Heart left ventricle (tissue), 16 donors: ENCODE measurements at regions not wholly inside any gene's neighbourhood (a gene's known extent, or its start where the extent isn't known, plus 50 kb on each side); places are given as distances from the start of the nearest gene placed in this dataset.
A peak's percentile ranks its signal among the peaks of the same experiment; 100 is the strongest.

Experiments
- ATAC-seq, 4 donors: fragments of 200-7000 bp; cut with Tn5 transposase; one replicate each; pipeline ENCODE4 v1.9.1; 2020 to 2022; ENCODE audit warnings: moderate library complexity in 4 of 4, mild to moderate bottlenecking in 3 of 4, moderate number of reproducible peaks in 1 of 4
- DNase-seq, 5 donors: peaks; one replicate each; pipeline ENCODE4 v3.0.0-alpha.2; 2020
- H3K27ac ChIP-seq, 12 donors: fragments of 200-600 bp; sonication (generic) in 4 of 12; one replicate each; pipeline versions ENCODE4 v1.5.0 to v1.8.0; 2016 to 2022; ENCODE audit warnings: mild to moderate bottlenecking in 2 of 12
- H3K27me3 ChIP-seq, 9 donors: fragments of 200-600 bp; sonication (generic) in 2 of 9; one replicate each; pipeline versions ENCODE4 v1.5.1 to v1.8.0; 2016 to 2022; ENCODE audit warnings: mild to moderate bottlenecking in 3 of 9
- H3K36me3 ChIP-seq, 9 donors: fragments of 200-600 bp; sonication (generic) in 2 of 9; one replicate each; pipeline versions ENCODE4 v1.5.0 to v1.8.0; 2018 to 2022; ENCODE audit warnings: mild to moderate bottlenecking in 2 of 9
- H3K4me1 ChIP-seq, 12 donors: fragments of 200-600 bp; sonication (generic) in 4 of 12; one replicate each; pipeline versions ENCODE4 v1.5.0 to v1.8.0; 2016 to 2022; ENCODE audit warnings: mild to moderate bottlenecking in 3 of 12
- H3K4me3 ChIP-seq, 12 donors: fragments of 200-600 bp; sonication (generic) in 4 of 12; one replicate each; pipeline versions ENCODE4 v1.5.0 to v1.8.0; 2017 to 2022; ENCODE audit warnings: mild to moderate bottlenecking in 9 of 12, moderate library complexity in 4 of 12
- H3K9me3 ChIP-seq, 12 donors: fragments of 200-600 bp; sonication (generic) in 4 of 12; one replicate each; pipeline versions ENCODE4 v1.5.0 to v1.8.0; 2016 to 2022; ENCODE audit warnings: mild to moderate bottlenecking in 1 of 12
- POLR2A ChIP-seq, 2 donors: fragments of 450-650 bp; IDR thresholded peaks; one replicate each; pipeline ENCODE4 v1.6.1; 2017; ENCODE audit warnings: antibody characterized with exemption in 2 of 2, mild to moderate bottlenecking in 2 of 2, moderate library complexity in 2 of 2
- WGBS, 4 donors: extraction: QIAGEN DNeasy Blood & Tissue Kit in 2 of 4; methylation state at CpG; one replicate each; pipeline versions ENCODE4 v1.1.5 to v1.1.7; 2013 to 2018; 5-methylcytosine and 5-hydroxymethylcytosine counted together
- intact Hi-C, 10 donors: fragments of 100-400 bp; cut with DNase I; formaldehyde crosslinking; loops; one replicate each; pipeline versions ENCODE4 v1.11.1 to v1.14.2; 2022
- TF ChIP-seq, protein P1 (sequence below), 12 donors: fragments of 200-600 bp; sonication (generic) in 4 of 12; IDR thresholded peaks; one replicate each; pipeline versions ENCODE4 v1.5.0 to v1.8.0; 2018 to 2022; ENCODE audit warnings: antibody characterized with exemption in 12 of 12, mild to moderate bottlenecking in 5 of 12
- donor health status: ischemic (EF 13 %, LVEDD 7.1; RV severe dilation, severe dysfunction).
- donor health status: healthy with polysubstance abuse.
- donor health status: DM: no; HTN: yes; CAD: no.
- donor health status: DM: no; HTN: no; CAD: no.
- donor health status: ischemic (EF 25% LVEDD 6.9; RV normal size, moderate dysfunction).
- donor health status: ischemic (EF 25% LVEDD 5.7; RV mildly dilated, moderate dysfunction).
- donor health status: healthy.
- donor health status: DM: yes; HTN: yes; CAD: no.
- donor health status: ischemic (EF 35%, LVEDD 5.7; RV mildly dilated, moderate dysfunction).
- donor health status: nonischemic (EF 11% LVEDD 7.7; RV severe dilation, severe dysfunction).
- donor health status: DM: yes; HTN: yes; CAD: no.
- donor health status: PGD.
- donor health status: ischemic (EF 29% LVEDD 5.4; RV normal size, mild dysfunction).
- donor health status: nonischemic (EF 23%, LVEDD 6.1; RV moderate dilation, normal function).

DNA sequence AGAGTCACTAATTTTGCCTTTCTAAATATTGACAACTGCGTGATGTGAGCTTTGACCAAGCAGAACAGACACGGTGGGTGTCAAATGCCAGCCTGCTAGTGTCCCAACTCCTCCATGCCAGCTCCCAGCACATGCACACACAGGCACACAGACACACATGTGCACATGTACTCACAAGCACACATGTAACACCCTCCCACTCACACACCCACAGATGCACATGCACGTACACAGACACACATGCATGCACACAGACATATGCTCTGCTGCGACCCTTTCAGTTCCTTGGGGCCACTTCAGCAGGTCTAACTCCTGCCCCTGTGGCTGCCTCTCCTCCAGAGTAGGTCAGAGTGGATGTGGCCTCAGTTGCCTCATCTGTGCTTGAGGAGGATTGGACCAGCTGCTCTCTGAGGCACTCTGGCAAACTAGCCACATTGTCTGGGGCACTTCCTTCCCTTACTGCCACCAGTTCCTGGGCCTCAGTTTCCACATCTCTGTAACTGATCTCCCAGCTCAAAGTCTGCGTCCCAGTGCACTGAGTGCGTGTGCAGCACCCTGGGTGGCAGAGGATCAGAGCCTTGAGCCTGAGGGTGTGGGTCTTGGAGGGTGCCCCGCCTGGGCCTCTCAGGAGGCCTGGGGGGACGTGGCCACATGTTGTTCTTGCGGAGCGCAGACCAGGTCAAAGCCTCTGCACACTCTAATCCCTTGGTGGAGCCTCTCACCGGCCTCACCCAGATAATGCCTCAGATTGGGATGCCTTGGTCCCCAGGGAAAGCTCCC, 55.0 kb upstream of the PRR23E start:
- Histone ChIP-seq H3K36me3 (no peaks in the 10 kb centered on the region), H3K4me3 (no peak overlapping the region), H3K9me3 (no peaks in the 10 kb centered on the region), H3K27ac (peak overlapping the region in 11 of 12 donors; percentile 20 to 88 (median 75)), H3K27me3 (peaks cover 0 to 18% (median 0%) of the 10 kb centered on the region in 9 donors), H3K4me1 (peaks cover 0 to 52% (median 18%) of the 10 kb centered on the region in 12 donors)
- DNase-seq (no peak), ATAC-seq (no peak)
- intact Hi-C loops: loop anchor here in 1 of 10 donors (10.0 kb wide), 1 partner anchor 153 kb away; the partner anchor contains the start of gene PLXNA1
- 69 to 87% (median 77%) methylated on average over 3 to 11 of the region's 11 CpGs for WGBS, 4 donors
- no peak for TF ChIP-seq POLR2A (IDR thresholded peaks at IDR 0.05)
- TF ChIP-seq, protein P1, sequence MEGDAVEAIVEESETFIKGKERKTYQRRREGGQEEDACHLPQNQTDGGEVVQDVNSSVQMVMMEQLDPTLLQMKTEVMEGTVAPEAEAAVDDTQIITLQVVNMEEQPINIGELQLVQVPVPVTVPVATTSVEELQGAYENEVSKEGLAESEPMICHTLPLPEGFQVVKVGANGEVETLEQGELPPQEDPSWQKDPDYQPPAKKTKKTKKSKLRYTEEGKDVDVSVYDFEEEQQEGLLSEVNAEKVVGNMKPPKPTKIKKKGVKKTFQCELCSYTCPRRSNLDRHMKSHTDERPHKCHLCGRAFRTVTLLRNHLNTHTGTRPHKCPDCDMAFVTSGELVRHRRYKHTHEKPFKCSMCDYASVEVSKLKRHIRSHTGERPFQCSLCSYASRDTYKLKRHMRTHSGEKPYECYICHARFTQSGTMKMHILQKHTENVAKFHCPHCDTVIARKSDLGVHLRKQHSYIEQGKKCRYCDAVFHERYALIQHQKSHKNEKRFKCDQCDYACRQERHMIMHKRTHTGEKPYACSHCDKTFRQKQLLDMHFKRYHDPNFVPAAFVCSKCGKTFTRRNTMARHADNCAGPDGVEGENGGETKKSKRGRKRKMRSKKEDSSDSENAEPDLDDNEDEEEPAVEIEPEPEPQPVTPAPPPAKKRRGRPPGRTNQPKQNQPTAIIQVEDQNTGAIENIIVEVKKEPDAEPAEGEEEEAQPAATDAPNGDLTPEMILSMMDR (IDR thresholded peaks at IDR 0.05): no peak

DNA sequence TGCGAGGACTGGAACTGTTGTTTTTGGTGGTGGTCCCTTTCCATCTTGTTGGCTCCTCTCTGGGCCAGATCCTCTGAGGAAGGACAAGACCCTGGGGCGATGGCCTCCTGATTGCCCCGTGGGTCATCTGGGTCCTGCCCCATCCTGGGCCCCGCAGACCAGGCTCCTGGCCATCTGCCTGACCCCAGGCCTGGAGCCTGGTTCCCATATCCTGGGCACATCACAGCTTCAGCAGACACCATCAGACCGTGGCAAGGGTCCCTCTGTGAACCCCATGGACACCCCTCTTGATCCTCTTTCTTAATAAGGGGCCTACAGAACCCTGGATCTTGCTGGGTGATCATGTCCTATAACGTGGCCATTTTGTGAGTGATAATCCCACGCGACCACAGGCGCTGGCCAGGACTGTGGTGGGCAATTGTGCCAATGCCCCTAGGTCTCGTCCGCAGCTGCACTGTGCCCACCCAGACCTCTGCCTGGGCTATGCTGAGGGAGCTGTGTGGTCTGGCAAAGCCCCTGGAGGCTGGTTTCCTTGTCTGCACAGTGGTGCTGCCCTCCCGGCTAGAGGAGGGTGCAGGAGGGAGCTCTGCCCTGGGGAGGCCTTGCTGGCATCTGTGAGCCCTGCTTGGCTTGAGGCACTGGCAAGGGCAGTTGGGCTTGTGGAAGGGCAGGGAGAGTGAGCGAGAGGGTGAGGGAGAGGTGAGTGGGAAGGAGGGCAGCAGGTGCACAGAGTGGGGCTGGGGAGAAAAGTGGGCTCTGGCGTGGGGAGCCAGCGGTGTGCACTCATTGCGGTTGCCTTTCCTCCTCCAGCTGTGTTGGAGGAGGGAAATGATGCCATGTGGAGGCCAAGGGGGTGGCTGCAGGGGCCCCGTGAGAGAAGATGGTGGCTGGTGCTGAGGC, 53.1 kb upstream of the PRR23E start:
- DNase-seq (no peak), ATAC-seq (no peak)
- TF ChIP-seq, protein P1 (IDR thresholded peaks at IDR 0.05): no peak
- no peak for TF ChIP-seq POLR2A (IDR thresholded peaks at IDR 0.05)
- Histone ChIP-seq H3K9me3 (peaks cover 0 to 2% (median 0%) of the 10 kb centered on the region in 12 donors), H3K27ac (peak overlapping the region in 2 of 12 donors; percentile 55 to 82), H3K4me1 (peaks cover 0 to 41% (median 9%) of the 10 kb centered on the region in 12 donors), H3K27me3 (peaks cover 0 to 13% (median 0%) of the 10 kb centered on the region in 9 donors), H3K36me3 (no peaks in the 10 kb centered on the region), H3K4me3 (no peak overlapping the region)
- intact Hi-C loops: loop anchor here in 1 of 10 donors (10.0 kb wide), 1 partner anchor 155 kb away; the partner anchor contains the start of gene PLXNA1
- WGBS, 4 donors: 84 to 88% (median 87%) methylated on average over 17 of the region's 17 CpGs

GRCh38 chr3:127140501-127141460, 52.1 kb upstream of the PRR23E start:
- no peak for DNase-seq
- no peak for TF ChIP-seq POLR2A (IDR thresholded peaks at IDR 0.05)
- TF ChIP-seq, protein P1 (IDR thresholded peaks at IDR 0.05): no peak
- H3K27me3 ChIP-seq: peaks cover 0 to 7% (median 0%) of the 10 kb centered on the region in 9 donors
- intact Hi-C loops: no loop called here
- peaks cover 0 to 32% (median 1%) of the 10 kb centered on the region in 12 donors for H3K4me1 ChIP-seq
- WGBS, 4 donors: 82 to 87% (median 87%) methylated on average over 11 to 18 of the region's 18 CpGs
- no peak overlapping the region for H3K4me3 ChIP-seq
- no peak overlapping the region for H3K27ac ChIP-seq
- no peaks in the 10 kb centered on the region for H3K36me3 ChIP-seq
- H3K9me3 ChIP-seq: peaks cover 0 to 2% (median 0%) of the 10 kb centered on the region in 12 donors
- ATAC-seq: no peak
